Breast epithelium (tissue), 4 donors: ENCODE measurements at regions not wholly inside any gene's neighbourhood (a gene's known extent, or its start where the extent isn't known, plus 50 kb on each side); places are given as distances from the start of the nearest gene placed in this dataset.

Source experiments
- DNase-seq, 2 donors: peaks; one replicate each; pipeline ENCODE4 v3.0.0-alpha.2; 2019; ENCODE audit warnings: low spot score in 2 of 2
- H3K27ac ChIP-seq, 2 donors: fragments of 200-600 bp; sonication (generic) in 1 of 2; one replicate each; pipeline ENCODE4 v1.5.1; 2016 to 2019; ENCODE audit warnings: mild to moderate bottlenecking in 1 of 2
- H3K27me3 ChIP-seq, 2 donors: fragments of 200-600 bp; sonication (generic) in 1 of 2; one replicate each; pipeline versions ENCODE4 v1.5.1 to v1.6.0; 2017 to 2019; ENCODE audit warnings: control low read depth in 1 of 2, mild to moderate bottlenecking in 1 of 2
- H3K36me3 ChIP-seq: fragments of 200-600 bp; one replicate; pipeline ENCODE4 v1.5.1; 2019
- H3K4me1 ChIP-seq, 2 donors: fragments of 200-600 bp; sonication (generic); one replicate each; pipeline ENCODE4 v1.5.1; 2016 to 2019; ENCODE audit warnings: control low read depth in 1 of 2
- H3K4me3 ChIP-seq, 3 donors: fragments of 200-600 bp; sonication (generic); 1 replicate in 2 of 3; 2 replicates in 1 of 3; pipeline ENCODE4 v1.5.1; 2016 to 2019; ENCODE audit warnings: mild to moderate bottlenecking in 3 of 3, moderate library complexity in 2 of 3
- H3K9me3 ChIP-seq, 2 donors: fragments of 200-600 bp; sonication (generic) in 1 of 2; one replicate each; pipeline ENCODE4 v1.5.1; 2016 to 2019; ENCODE audit warnings: control low read depth in 1 of 2
- POLR2A ChIP-seq: fragments of 450-650 bp; IDR thresholded peaks from one replicate; pipeline ENCODE4 v1.6.1; 2016; ENCODE audit warnings: antibody characterized with exemption, mild to moderate bottlenecking, moderate library complexity
- POLR2AphosphoS5 ChIP-seq, 3 donors: sonication (generic); formaldehyde crosslinking; IDR thresholded peaks; one replicate each; pipeline ENCODE4 v1.6.1; 2017; ENCODE audit warnings: antibody characterized with exemption in 3 of 3
- intact Hi-C: fragments of 100-400 bp; cut with DNase I; formaldehyde crosslinking; loops from one replicate; pipeline ENCODE4 v1.15.1; 2023; ENCODE audit warnings: low total_unique reads
- TF ChIP-seq, protein P1 (sequence below), 3 donors: fragments of 450-650 bp; IDR thresholded peaks; one replicate each; pipeline ENCODE4 v1.5.1; 2016 to 2017; ENCODE audit warnings: antibody characterized with exemption in 3 of 3, mild to moderate bottlenecking in 3 of 3, moderate library complexity in 3 of 3

DNA sequence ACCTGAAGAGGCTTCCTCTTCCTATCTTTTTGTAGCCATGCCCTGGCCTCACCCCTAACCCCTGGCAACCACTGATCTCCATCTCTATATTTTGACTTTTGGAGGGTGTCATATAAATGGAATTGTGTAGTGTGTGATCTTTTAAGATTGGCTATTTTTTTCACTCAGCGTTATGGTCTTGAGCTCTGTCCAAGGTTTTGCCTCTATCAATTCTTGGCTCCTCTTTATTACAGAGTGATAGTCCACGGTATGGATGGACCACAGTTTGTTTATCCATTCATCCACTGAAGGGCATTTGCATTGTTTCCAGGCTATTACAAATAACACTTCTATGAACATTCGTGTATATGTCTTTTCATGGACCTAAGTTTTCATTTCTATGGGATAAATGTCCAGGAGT is 209.8 kb upstream of the IER5L start:
- Histone ChIP-seq H3K27me3 (no peaks in the 10 kb centered on the region), H3K4me1 (peaks cover 0 to under 1% of the 10 kb centered on the region in 2 donors), H3K9me3 (no peaks in the 10 kb centered on the region), H3K4me3 (no peak overlapping the region), H3K36me3 (no peaks in the 10 kb centered on the region), H3K27ac (no peak overlapping the region)
- TF ChIP-seq POLR2AphosphoS5 (IDR thresholded peaks at IDR 0.05) (no peak), POLR2A (no peak)
- TF ChIP-seq, protein P1, sequence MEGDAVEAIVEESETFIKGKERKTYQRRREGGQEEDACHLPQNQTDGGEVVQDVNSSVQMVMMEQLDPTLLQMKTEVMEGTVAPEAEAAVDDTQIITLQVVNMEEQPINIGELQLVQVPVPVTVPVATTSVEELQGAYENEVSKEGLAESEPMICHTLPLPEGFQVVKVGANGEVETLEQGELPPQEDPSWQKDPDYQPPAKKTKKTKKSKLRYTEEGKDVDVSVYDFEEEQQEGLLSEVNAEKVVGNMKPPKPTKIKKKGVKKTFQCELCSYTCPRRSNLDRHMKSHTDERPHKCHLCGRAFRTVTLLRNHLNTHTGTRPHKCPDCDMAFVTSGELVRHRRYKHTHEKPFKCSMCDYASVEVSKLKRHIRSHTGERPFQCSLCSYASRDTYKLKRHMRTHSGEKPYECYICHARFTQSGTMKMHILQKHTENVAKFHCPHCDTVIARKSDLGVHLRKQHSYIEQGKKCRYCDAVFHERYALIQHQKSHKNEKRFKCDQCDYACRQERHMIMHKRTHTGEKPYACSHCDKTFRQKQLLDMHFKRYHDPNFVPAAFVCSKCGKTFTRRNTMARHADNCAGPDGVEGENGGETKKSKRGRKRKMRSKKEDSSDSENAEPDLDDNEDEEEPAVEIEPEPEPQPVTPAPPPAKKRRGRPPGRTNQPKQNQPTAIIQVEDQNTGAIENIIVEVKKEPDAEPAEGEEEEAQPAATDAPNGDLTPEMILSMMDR (IDR thresholded peaks at IDR 0.05), result no peak
- intact Hi-C loops, result no loop called here
- no peak for DNase-seq

DNA sequence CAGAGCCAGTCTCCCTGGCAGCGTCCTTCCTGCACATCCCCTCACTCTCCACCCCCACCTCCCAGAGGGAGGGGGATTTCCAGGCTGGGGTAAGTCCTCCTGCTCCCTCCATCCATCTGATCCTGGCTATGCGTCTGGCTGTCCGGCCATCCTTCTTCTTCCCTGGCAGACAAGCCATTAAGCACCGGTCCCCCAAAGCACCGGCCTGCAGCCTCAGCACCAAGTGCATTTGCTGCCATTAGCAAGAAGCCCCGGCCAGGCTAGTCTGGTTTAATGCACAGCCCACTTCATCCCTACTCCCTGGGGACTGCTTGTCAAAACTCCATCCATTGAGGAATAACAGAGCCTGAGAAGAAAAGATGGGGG is 208.7 kb upstream of the IER5L start:
- no peaks in the 10 kb centered on the region for H3K27me3 ChIP-seq
- H3K4me1 ChIP-seq, result peaks cover 0 to 8% of the 10 kb centered on the region in 2 donors
- H3K36me3 ChIP-seq, result no peaks in the 10 kb centered on the region
- no peak overlapping the region for H3K4me3 ChIP-seq
- intact Hi-C loops, result no loop called here
- H3K27ac ChIP-seq, result no peak overlapping the region
- no peak for TF ChIP-seq POLR2AphosphoS5 (IDR thresholded peaks at IDR 0.05)
- TF ChIP-seq, protein P1 (IDR thresholded peaks at IDR 0.05), result no peak
- TF ChIP-seq POLR2A, result no peak
- DNase-seq, result no peak
- no peaks in the 10 kb centered on the region for H3K9me3 ChIP-seq

DNA sequence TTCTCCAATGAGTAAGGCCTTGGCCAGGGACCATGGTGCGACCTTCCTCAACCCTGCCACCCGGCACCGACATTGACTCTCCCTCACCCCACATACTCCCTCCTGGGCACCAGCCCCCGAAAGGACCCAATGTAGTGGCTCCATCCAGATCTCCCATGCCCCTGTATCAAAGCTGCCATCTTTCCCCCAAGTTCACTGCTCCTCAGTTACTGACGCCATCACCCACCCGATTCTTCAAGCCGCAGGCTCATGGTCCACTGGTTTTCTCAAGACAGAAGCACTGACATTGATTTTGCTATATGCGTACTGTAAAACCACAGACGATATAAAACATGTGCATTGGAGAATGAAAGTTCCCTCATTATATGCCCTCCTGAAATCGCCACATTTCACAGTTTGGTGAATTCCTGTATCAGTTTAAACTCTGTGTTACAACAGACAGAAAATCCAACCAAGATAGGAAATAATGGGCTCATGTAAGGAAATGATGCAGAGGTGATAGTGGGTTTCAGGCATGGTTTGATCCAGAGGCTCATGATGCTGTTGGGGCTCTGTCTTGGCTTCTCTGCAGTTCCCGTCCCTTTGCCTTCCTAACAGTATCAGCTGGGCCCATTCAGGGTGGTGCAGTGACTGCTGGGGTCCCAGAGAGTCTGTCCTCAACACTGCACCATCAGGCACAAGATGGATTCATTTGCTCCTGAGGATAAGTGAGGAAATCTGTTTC is 207.3 kb upstream of the IER5L start:
- DNase-seq, result peak in 1 of 2 donors; percentile 50
- TF ChIP-seq, protein P1 (IDR thresholded peaks at IDR 0.05), result no peak
- TF ChIP-seq POLR2A, result no peak
- no peak for TF ChIP-seq POLR2AphosphoS5 (IDR thresholded peaks at IDR 0.05)
- no peak overlapping the region for H3K4me3 ChIP-seq
- intact Hi-C loops, result no loop called here
- peak overlapping the region in 1 of 2 donors; percentile 2 for H3K27ac ChIP-seq
- H3K27me3 ChIP-seq, result no peaks in the 10 kb centered on the region
- H3K36me3 ChIP-seq, result no peaks in the 10 kb centered on the region
- no peaks in the 10 kb centered on the region for H3K9me3 ChIP-seq
- peaks cover 0 to 8% of the 10 kb centered on the region in 2 donors for H3K4me1 ChIP-seq

DNA sequence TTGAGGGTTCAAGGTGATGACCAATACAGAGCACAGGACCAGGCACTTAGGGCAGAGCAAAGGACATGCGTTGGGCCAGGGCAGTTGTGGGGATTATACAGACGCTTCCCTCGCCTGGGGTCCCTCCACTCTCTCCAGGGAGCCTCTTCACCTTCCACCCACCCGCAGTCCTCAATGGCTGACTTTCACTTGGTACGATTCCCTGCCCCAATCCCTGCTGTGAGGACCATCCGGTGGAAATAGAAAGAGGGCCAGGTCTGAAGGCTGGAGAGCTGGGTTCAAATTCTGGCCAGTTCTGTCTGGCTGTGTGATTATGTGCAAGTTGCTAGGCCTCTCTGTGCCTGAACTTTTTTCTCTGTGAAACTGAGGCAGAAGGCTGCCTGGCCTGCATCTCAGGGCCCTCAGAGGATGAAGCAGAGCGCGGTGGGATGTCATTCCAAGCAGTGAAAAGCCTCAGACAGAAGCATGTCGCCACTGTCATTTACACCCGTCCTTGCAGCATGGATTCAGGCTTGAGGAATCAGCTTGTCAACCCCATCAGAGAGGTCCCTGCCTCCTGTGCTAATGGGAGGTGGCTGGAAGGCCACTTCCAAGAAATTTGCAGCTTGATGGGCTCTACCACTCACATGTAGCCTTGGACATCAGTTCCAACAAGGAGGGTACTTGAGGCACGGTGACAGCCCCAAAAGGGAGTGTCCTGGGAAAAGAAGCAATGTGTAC is 206.6 kb upstream of the IER5L start:
- Histone ChIP-seq H3K4me1 (peaks cover 0 to 8% of the 10 kb centered on the region in 2 donors), H3K27me3 (no peaks in the 10 kb centered on the region), H3K9me3 (no peaks in the 10 kb centered on the region), H3K27ac (peak overlapping the region; percentile 98 to 99), H3K4me3 (no peak overlapping the region), H3K36me3 (no peaks in the 10 kb centered on the region)
- intact Hi-C loops, result no loop called here
- DNase-seq, result no peak
- TF ChIP-seq, protein P1 (IDR thresholded peaks at IDR 0.05), result no peak
- TF ChIP-seq POLR2A (no peak), POLR2AphosphoS5 (IDR thresholded peaks at IDR 0.05) (no peak)
